RWPE1 (cell line): ENCODE measurements at regions not wholly inside any gene's neighbourhood (a gene's known extent, or its start where the extent isn't known, plus 50 kb on each side); places are given as distances from the start of the nearest gene placed in this dataset.

Experiments used
- CTCF ChIA-PET: fragments of 350-600 bp; sonication (Branson Sonifier 250); formaldehyde crosslinking; extraction: SDS; loops from one replicate; lab custom pipeline; 2021; lab: Yijun Ruan, JAX
- POLR2A ChIA-PET: fragments of 400-600 bp; formaldehyde crosslinking; extraction: SDS; loops from one replicate; lab custom pipeline; 2020; ENCODE audit warnings: antibody characterized with exemption; ENCODE audit not compliant: low non-redundant PET; lab: Yijun Ruan, JAX
- DNase-seq: peaks from one replicate; pipeline ENCODE4 v3.0.0; 2012; ENCODE audit warnings: low spot score
- H3K27ac ChIP-seq: fragments of 450-650 bp; 2 replicates; pipeline ENCODE4 v1.5.1; 2017
- TF ChIP-seq, protein P1 (sequence below): fragments of 450-650 bp; conservative IDR thresholded peaks from 2 replicates; pipeline ENCODE4 v1.5.1; 2017; ENCODE audit warnings: low read depth, mild to moderate bottlenecking

DNA sequence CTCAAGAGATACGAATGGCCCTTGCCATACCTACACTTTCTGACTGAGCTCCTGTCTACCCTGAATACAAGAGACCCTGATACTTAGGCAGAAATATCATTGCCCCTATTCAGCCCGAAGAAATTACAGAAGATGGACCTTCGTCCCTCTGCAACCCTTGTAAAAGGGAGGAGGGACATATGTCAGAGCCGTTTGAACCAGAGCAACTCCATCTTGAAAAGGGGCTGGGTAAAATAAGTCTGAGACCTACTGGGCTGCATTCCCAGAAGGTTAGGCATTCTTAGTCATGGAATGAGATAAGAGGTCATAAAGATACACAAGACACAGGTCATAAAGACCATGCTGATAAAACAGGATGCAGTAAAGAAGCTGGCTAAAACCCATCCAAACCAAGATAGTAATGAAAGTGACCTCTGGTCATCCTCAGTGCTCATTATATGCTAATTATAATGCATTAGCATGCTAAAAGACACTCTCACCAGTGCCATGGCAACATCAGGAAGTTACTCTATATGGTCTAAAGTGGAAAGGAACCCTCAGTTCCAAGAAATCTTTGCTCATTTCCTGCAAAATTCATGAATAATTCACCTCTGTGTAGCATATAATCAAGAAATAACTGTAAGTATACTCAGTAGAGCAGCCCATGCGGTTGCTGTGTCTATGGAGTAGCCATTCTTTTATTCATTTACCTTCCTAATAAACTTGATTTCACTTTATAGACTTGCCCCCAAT lies 49.7 kb upstream of the GPD1L start:
- CTCF ChIA-PET: no interaction called here

More for the DNA sequence above, 49.7 kb upstream of the GPD1L start:
- DNase-seq: no peak
- no peak overlapping the region for H3K27ac ChIP-seq
- TF ChIP-seq, protein P1, sequence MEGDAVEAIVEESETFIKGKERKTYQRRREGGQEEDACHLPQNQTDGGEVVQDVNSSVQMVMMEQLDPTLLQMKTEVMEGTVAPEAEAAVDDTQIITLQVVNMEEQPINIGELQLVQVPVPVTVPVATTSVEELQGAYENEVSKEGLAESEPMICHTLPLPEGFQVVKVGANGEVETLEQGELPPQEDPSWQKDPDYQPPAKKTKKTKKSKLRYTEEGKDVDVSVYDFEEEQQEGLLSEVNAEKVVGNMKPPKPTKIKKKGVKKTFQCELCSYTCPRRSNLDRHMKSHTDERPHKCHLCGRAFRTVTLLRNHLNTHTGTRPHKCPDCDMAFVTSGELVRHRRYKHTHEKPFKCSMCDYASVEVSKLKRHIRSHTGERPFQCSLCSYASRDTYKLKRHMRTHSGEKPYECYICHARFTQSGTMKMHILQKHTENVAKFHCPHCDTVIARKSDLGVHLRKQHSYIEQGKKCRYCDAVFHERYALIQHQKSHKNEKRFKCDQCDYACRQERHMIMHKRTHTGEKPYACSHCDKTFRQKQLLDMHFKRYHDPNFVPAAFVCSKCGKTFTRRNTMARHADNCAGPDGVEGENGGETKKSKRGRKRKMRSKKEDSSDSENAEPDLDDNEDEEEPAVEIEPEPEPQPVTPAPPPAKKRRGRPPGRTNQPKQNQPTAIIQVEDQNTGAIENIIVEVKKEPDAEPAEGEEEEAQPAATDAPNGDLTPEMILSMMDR: no peak
- POLR2A ChIA-PET: no interaction called here
